Tibial nerve (tissue), 4 donors: ENCODE measurements at regions not wholly inside any gene's neighbourhood (a gene's known extent, or its start where the extent isn't known, plus 50 kb on each side); places are given as distances from the start of the nearest gene placed in this dataset.

Experiments used
- DNase-seq, 2 donors: peaks; one replicate each; pipeline ENCODE4 v3.0.0-alpha.2; 2019; ENCODE audit warnings: low spot score in 2 of 2
- H3K27ac ChIP-seq, 4 donors: fragments of 200-600 bp; sonication (generic) in 3 of 4; one replicate each; pipeline ENCODE4 v1.5.1; 2017 to 2019; ENCODE audit warnings: mild to moderate bottlenecking in 1 of 4
- H3K27me3 ChIP-seq, 2 donors: fragments of 200-600 bp; sonication (generic) in 1 of 2; one replicate each; pipeline versions ENCODE4 v1.5.1 to v1.6.0; 2017 to 2019
- H3K36me3 ChIP-seq, 3 donors: fragments of 200-600 bp; sonication (generic); one replicate each; pipeline ENCODE4 v1.5.1; 2018 to 2019
- H3K4me1 ChIP-seq, 4 donors: fragments of 200-600 bp; sonication (generic) in 3 of 4; one replicate each; pipeline ENCODE4 v1.5.1; 2017 to 2019
- H3K4me3 ChIP-seq, 4 donors: fragments of 200-600 bp; sonication (generic) in 3 of 4; one replicate each; pipeline ENCODE4 v1.5.1; 2017 to 2019; ENCODE audit warnings: mild to moderate bottlenecking in 1 of 4, moderate library complexity in 1 of 4
- H3K9me3 ChIP-seq, 4 donors: fragments of 200-600 bp; sonication (generic) in 3 of 4; one replicate each; pipeline ENCODE4 v1.5.1; 2017 to 2019
- EP300 ChIP-seq, 2 donors: sonication (generic); formaldehyde crosslinking; IDR thresholded peaks; one replicate each; pipeline ENCODE4 v1.6.1; 2017; ENCODE audit warnings: antibody characterized with exemption in 2 of 2, mild to moderate bottlenecking in 1 of 2
- POLR2A ChIP-seq, 2 donors: fragments of 450-650 bp; IDR thresholded peaks; one replicate each; pipeline ENCODE4 v1.6.1; 2017; ENCODE audit warnings: antibody characterized with exemption in 2 of 2, mild to moderate bottlenecking in 2 of 2, moderate library complexity in 2 of 2
- WGBS, 2 donors: methylation state at CpG; one replicate each; pipeline ENCODE4 v1.1.5; 2018; 5-methylcytosine and 5-hydroxymethylcytosine counted together
- TF ChIP-seq, protein P1 (sequence below), 5 experiments: fragments of 200-600 bp in 3 of 5; fragments of 450-650 bp in 2 of 5; sonication (generic) in 3 of 5; IDR thresholded peaks; one replicate each; pipeline ENCODE4 v1.5.1; 2016 to 2019; ENCODE audit warnings: antibody characterized with exemption in 5 of 5, mild to moderate bottlenecking in 3 of 5, moderate library complexity in 2 of 5

DNA sequence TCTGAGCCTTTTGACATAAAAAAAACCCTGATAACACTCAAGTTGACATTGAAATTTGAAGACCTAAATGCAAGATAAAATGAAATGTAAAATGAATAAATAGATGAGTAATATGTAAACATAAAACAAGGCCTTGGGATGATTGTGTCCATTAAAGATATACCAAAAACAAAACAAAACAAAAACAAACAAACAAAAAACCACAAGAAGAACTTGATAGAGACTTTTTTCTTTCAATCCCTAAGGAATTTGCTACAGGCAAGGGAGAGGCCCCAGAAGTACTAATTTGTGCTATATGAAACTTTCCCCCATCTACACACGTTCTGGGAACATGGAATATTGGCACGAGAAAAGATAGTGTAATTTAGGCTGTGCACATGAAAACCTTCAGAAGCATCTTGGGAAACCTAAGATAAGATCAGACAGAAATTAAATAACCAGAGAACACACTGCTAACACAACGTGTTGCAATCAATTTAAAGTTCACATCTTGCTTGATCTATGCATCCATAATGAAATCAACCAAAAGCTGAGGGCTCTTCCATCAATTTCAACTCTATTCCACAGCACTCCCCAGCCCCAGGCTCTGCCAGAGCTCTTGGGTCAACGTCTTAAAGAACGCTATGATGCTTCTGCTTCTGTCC is 201.1 kb upstream of the RREB1 start:
- 56 to 59% methylated on average over 5 of the region's 5 CpGs for WGBS, 2 donors
- no peak for TF ChIP-seq EP300 (IDR thresholded peaks at IDR 0.05)
- no peak for TF ChIP-seq POLR2A (IDR thresholded peaks at IDR 0.05)
- TF ChIP-seq, protein P1, sequence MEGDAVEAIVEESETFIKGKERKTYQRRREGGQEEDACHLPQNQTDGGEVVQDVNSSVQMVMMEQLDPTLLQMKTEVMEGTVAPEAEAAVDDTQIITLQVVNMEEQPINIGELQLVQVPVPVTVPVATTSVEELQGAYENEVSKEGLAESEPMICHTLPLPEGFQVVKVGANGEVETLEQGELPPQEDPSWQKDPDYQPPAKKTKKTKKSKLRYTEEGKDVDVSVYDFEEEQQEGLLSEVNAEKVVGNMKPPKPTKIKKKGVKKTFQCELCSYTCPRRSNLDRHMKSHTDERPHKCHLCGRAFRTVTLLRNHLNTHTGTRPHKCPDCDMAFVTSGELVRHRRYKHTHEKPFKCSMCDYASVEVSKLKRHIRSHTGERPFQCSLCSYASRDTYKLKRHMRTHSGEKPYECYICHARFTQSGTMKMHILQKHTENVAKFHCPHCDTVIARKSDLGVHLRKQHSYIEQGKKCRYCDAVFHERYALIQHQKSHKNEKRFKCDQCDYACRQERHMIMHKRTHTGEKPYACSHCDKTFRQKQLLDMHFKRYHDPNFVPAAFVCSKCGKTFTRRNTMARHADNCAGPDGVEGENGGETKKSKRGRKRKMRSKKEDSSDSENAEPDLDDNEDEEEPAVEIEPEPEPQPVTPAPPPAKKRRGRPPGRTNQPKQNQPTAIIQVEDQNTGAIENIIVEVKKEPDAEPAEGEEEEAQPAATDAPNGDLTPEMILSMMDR (IDR thresholded peaks at IDR 0.05), result no peak
- H3K4me1 ChIP-seq, result no peaks in the 10 kb centered on the region
- no peaks in the 10 kb centered on the region for H3K36me3 ChIP-seq
- H3K27me3 ChIP-seq, result no peaks in the 10 kb centered on the region
- no peak for DNase-seq
- H3K4me3 ChIP-seq, result no peak overlapping the region
- H3K27ac ChIP-seq, result no peak overlapping the region
- no peaks in the 10 kb centered on the region for H3K9me3 ChIP-seq

DNA sequence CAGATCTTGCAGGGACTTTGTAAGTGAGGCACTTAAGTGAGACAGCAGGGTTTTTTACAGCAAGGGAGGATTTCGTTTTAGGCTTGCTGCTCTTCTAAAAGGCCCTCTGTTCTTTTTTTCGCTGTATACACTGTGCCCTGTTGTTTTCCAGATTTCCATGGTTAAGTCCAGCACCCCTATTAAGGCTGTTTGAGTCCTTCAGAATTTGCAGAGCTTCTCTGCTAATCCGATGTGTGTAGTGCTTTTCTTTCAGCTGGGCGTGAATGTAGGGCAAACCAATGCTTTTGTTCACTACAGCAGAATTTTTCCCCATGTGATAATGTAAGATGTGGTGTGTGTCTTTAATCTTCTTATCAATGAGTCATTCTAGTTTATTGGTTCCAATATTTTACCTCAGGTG is 200.5 kb upstream of the RREB1 start:
- TF ChIP-seq, protein P1 (IDR thresholded peaks at IDR 0.05), result no peak
- TF ChIP-seq POLR2A (IDR thresholded peaks at IDR 0.05) (no peak), EP300 (IDR thresholded peaks at IDR 0.05) (no peak)
- Histone ChIP-seq H3K27ac (no peak overlapping the region), H3K36me3 (no peaks in the 10 kb centered on the region), H3K27me3 (no peaks in the 10 kb centered on the region), H3K4me3 (no peak overlapping the region), H3K4me1 (no peaks in the 10 kb centered on the region), H3K9me3 (no peaks in the 10 kb centered on the region)
- no peak for DNase-seq
- 52 to 56% methylated on average over 4 of the region's 4 CpGs for WGBS, 2 donors

DNA sequence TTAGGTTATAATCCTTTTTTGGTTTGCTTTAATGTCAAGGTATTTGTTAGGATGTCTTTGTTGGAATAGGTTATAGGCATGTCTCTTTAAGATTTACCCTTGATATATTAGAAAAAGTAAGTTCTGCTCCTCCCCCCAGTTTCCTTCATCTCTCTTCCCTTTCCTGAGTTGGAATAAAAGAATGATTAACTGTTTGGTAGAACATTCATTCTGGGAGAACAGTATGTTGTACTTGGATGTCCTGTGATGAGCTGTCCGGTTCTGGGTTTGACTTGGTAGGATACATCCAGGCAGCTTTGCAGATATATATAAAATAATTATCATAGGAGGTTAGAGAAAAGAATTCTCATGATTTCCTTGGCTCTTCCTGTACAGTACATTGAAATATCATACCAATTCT is 199.6 kb upstream of the RREB1 start:
- Histone ChIP-seq H3K27me3 (no peaks in the 10 kb centered on the region), H3K4me1 (peaks cover 0 to 3% (median 0%) of the 10 kb centered on the region in 4 donors), H3K36me3 (no peaks in the 10 kb centered on the region), H3K27ac (no peak overlapping the region), H3K4me3 (no peak overlapping the region), H3K9me3 (no peaks in the 10 kb centered on the region)
- no peak for DNase-seq
- TF ChIP-seq, protein P1 (IDR thresholded peaks at IDR 0.05), result no peak
- no peak for TF ChIP-seq POLR2A (IDR thresholded peaks at IDR 0.05)
- no peak for TF ChIP-seq EP300 (IDR thresholded peaks at IDR 0.05)
- WGBS, 2 donors, result 85 to 88% methylated on average over 1 of the region's 1 CpG

DNA sequence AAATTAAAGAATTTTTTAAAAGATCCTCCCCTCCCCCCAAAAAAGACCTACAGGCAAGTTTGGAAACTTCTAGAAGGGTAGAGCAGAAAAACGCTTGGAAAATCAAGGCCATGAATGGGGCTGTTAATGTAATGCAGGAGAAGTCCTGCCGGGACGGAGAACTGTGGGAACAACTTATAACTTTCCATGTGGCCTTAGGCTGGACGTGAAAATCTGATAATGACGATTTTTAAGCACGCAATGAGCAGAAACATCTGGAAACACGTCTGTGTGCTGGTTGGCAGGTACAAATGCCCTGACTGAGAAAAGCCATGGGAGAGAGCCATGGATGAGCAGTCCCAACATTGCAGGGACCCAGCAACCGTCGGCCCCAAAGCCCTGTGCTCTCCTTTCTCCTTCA is 198.7 kb upstream of the RREB1 start:
- Histone ChIP-seq H3K27ac (no peak overlapping the region), H3K4me1 (peaks cover 0 to 3% (median 0%) of the 10 kb centered on the region in 4 donors), H3K36me3 (no peaks in the 10 kb centered on the region), H3K27me3 (no peaks in the 10 kb centered on the region), H3K9me3 (no peaks in the 10 kb centered on the region), H3K4me3 (no peak overlapping the region)
- TF ChIP-seq POLR2A (IDR thresholded peaks at IDR 0.05) (no peak), EP300 (IDR thresholded peaks at IDR 0.05) (no peak)
- TF ChIP-seq, protein P1 (IDR thresholded peaks at IDR 0.05), result no peak
- no peak for DNase-seq
- WGBS, 2 donors, result 72 to 86% methylated on average over 7 to 9 of the region's 9 CpGs

DNA sequence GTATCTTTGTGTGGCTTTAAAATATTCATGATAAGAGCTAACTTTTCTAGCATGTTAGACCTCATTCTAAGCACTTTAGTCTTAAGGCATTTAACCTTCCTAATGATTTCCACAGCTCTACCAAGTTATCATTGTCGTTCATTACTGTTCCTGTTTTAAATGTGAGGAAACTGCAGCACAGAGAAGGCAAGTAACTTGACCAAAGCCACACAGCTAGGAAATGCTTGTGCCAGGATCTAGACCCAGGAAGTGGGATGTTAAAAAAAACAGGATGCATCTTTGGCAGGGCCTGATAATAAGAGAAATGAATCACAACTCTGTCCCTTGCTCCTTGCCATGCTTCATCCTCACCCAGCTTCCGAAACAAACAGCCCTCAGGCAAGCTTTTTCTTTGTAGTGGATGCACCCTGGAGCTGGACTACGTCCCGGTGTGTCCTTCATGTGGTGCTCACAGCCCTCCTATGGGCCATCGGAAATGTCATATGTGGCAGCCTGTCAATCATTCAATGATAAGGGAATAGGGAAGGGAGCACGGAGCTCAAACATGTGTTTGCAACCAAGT is 196.9 kb upstream of the RREB1 start:
- H3K27me3 ChIP-seq, result no peaks in the 10 kb centered on the region
- H3K9me3 ChIP-seq, result no peaks in the 10 kb centered on the region
- H3K4me1 ChIP-seq, result peaks cover 0 to 6% (median 2%) of the 10 kb centered on the region in 4 donors
- TF ChIP-seq, protein P1 (IDR thresholded peaks at IDR 0.05), result no peak
- TF ChIP-seq POLR2A (IDR thresholded peaks at IDR 0.05) (no peak), EP300 (IDR thresholded peaks at IDR 0.05) (no peak)
- no peak overlapping the region for H3K4me3 ChIP-seq
- DNase-seq, result no peak
- WGBS, 2 donors, result 86 to 96% methylated on average over 6 of the region's 6 CpGs
- no peaks in the 10 kb centered on the region for H3K36me3 ChIP-seq
- H3K27ac ChIP-seq, result no peak overlapping the region
